H9 (cell line): ENCODE measurements at regions not wholly inside any gene's neighbourhood (a gene's known extent, or its start where the extent isn't known, plus 50 kb on each side); places are given as distances from the start of the nearest gene placed in this dataset.

Experiments used
- DNase-seq: peaks from one replicate; pipeline ENCODE4 v3.0.0-alpha.2; 2017
- H2AFZ ChIP-seq: one replicate; pipeline ENCODE4 v1.6.1; 2013; ENCODE audit warnings: mild to moderate bottlenecking, low read length, control low read depth, moderate library complexity
- H2AK5ac ChIP-seq: 2 replicates; pipeline ENCODE4 v1.6.1; 2013; ENCODE audit warnings: low read length, control low read depth, mixed read lengths; ENCODE audit not compliant: insufficient read length
- H2BK120ac ChIP-seq: one replicate; pipeline ENCODE4 v1.6.1; 2013; ENCODE audit warnings: low read depth, mild to moderate bottlenecking, low read length, control low read depth, inconsistent platforms; ENCODE audit not compliant: poor library complexity, severe bottlenecking
- H2BK12ac ChIP-seq: 2 replicates; pipeline ENCODE4 v1.6.1; 2013; ENCODE audit warnings: low read length, control low read depth, mixed read lengths, low read depth; ENCODE audit not compliant: insufficient read length
- H2BK15ac ChIP-seq: 2 replicates; pipeline ENCODE4 v1.6.1; 2013; ENCODE audit warnings: low read depth, low read length, control low read depth
- H2BK20ac ChIP-seq: one replicate; pipeline ENCODE4 v1.6.1; 2013; ENCODE audit warnings: low read depth, mild to moderate bottlenecking, low read length, control low read depth, inconsistent platforms; ENCODE audit not compliant: poor library complexity, severe bottlenecking
- H2BK5ac ChIP-seq: 2 replicates; pipeline ENCODE4 v1.6.1; 2013; ENCODE audit warnings: low read length, control low read depth, mixed read lengths; ENCODE audit not compliant: insufficient read length
- H3K14ac ChIP-seq: 2 replicates; pipeline ENCODE4 v1.6.1; 2013; ENCODE audit warnings: low read length, control low read depth; ENCODE audit not compliant: insufficient read depth
- H3K18ac ChIP-seq: 2 replicates; pipeline ENCODE4 v1.6.1; 2013; ENCODE audit warnings: low read depth, mild to moderate bottlenecking, mixed read lengths, low read length, control low read depth; ENCODE audit not compliant: insufficient read length
- H3K23ac ChIP-seq: 2 replicates; pipeline ENCODE4 v1.6.1; 2013; ENCODE audit warnings: low read length, control low read depth, mixed read lengths, low read depth; ENCODE audit not compliant: insufficient read length
- H3K23me2 ChIP-seq: 2 replicates; pipeline ENCODE4 v1.6.1; 2013; ENCODE audit warnings: low read depth, mild to moderate bottlenecking, mixed read lengths, low read length, control low read depth; ENCODE audit not compliant: insufficient read length, poor library complexity, severe bottlenecking
- H3K27ac ChIP-seq: 2 replicates; pipeline ENCODE4 v1.5.1; 2013; ENCODE audit warnings: low read length, control low read depth, mixed read lengths, low read depth; ENCODE audit not compliant: insufficient read length
- H3K27me3 ChIP-seq: 2 replicates; pipeline ENCODE4 v1.6.1; 2013; ENCODE audit warnings: low read length, control low read depth, inconsistent platforms; ENCODE audit not compliant: insufficient read depth
- H3K4ac ChIP-seq: 2 replicates; pipeline ENCODE4 v1.6.1; 2013; ENCODE audit warnings: low read depth, mild to moderate bottlenecking, control low read depth, inconsistent platforms, low read length, moderate library complexity
- H3K4me1 ChIP-seq: 2 replicates; pipeline ENCODE4 v1.6.1; 2013; ENCODE audit warnings: low read length, control low read depth, inconsistent platforms; ENCODE audit not compliant: insufficient read depth
- H3K4me2 ChIP-seq: 2 replicates; pipeline ENCODE4 v1.6.1; 2013; ENCODE audit warnings: low read length, control low read depth, mixed read lengths; ENCODE audit not compliant: insufficient read length, insufficient read depth
- H3K56ac ChIP-seq: 2 replicates; pipeline ENCODE4 v1.6.1; 2013; ENCODE audit warnings: low read depth, mild to moderate bottlenecking, mixed read lengths, low read length, control low read depth; ENCODE audit not compliant: insufficient read length
- H3K79me1 ChIP-seq: 2 replicates; pipeline ENCODE4 v1.6.1; 2013; ENCODE audit warnings: low read depth, mild to moderate bottlenecking, moderate library complexity, low read length, control low read depth, inconsistent platforms; ENCODE audit not compliant: insufficient read depth, poor library complexity, severe bottlenecking
- H3K79me2 ChIP-seq: 2 replicates; pipeline ENCODE4 v1.6.1; 2013; ENCODE audit warnings: low read length, control low read depth, inconsistent platforms; ENCODE audit not compliant: insufficient read depth
- H3K9ac ChIP-seq: 2 replicates; pipeline ENCODE4 v1.6.1; 2013; ENCODE audit warnings: low read length, control low read depth, mixed read lengths; ENCODE audit not compliant: insufficient read length; ENCODE audit errors: extremely low read depth
- H3K9me3 ChIP-seq: one replicate; pipeline ENCODE4 v1.6.1; 2013; ENCODE audit warnings: low read depth, low read length, inconsistent platforms; ENCODE audit not compliant: control insufficient read depth
- H3T11ph ChIP-seq: one replicate; pipeline ENCODE4 v1.6.1; 2013; ENCODE audit warnings: mild to moderate bottlenecking, low read length, control low read depth, inconsistent platforms
- H4K20me1 ChIP-seq: one replicate; pipeline ENCODE4 v1.6.1; 2013; ENCODE audit not compliant: control insufficient read depth, insufficient read length, insufficient read depth
- H4K5ac ChIP-seq: 2 replicates; pipeline ENCODE4 v1.6.1; 2013; ENCODE audit warnings: low read depth, mild to moderate bottlenecking, mixed read lengths, low read length, control low read depth; ENCODE audit not compliant: insufficient read length
- H4K8ac ChIP-seq: replicated peaks from 2 replicates; pipeline ENCODE4 v1.6.1; 2013; ENCODE audit warnings: low read length, control low read depth, mixed read lengths, low read depth; ENCODE audit not compliant: insufficient read length
- H4K91ac ChIP-seq: 2 replicates; pipeline ENCODE4 v1.6.1; 2013; ENCODE audit warnings: low read depth, mild to moderate bottlenecking, moderate library complexity, mixed read lengths, low read length, control low read depth; ENCODE audit not compliant: insufficient read length
- H3K27ac Mint-ChIP-seq, 3 experiments: 2 replicates in 2 of 3; 3 replicates in 1 of 3; pipeline ENCODE4 v1.8.0; 2020 to 2021; ENCODE audit warnings: mixed read lengths in 3 of 3, mild to moderate bottlenecking in 1 of 3, moderate library complexity in 1 of 3
- H3K27me3 Mint-ChIP-seq: 2 replicates; pipeline ENCODE4 v1.8.0; 2021; ENCODE audit warnings: low read depth, mild to moderate bottlenecking, moderate library complexity, mixed read lengths
- H3K36me3 Mint-ChIP-seq, 3 experiments: 2 replicates in 2 of 3; 3 replicates in 1 of 3; pipeline ENCODE4 v1.8.0; 2020 to 2021; ENCODE audit warnings: low read depth in 3 of 3, mixed read lengths in 3 of 3; ENCODE audit not compliant: insufficient read depth in 1 of 3
- H3K4me1 Mint-ChIP-seq, 2 experiments: 2 replicates each; pipeline ENCODE4 v1.8.0; 2020; ENCODE audit warnings: mixed read lengths in 2 of 2
- H3K4me3 Mint-ChIP-seq, 2 experiments: 2 replicates in 1 of 2; 3 replicates in 1 of 2; pipeline ENCODE4 v1.8.0; 2020 to 2021; ENCODE audit warnings: mild to moderate bottlenecking in 2 of 2, mixed read lengths in 2 of 2, moderate library complexity in 1 of 2
- H3K9me3 Mint-ChIP-seq, 2 experiments: 2 replicates in 1 of 2; 3 replicates in 1 of 2; pipeline ENCODE4 v1.8.0; 2020; ENCODE audit warnings: mild to moderate bottlenecking in 2 of 2, mixed read lengths in 2 of 2, moderate library complexity in 1 of 2
- TF ChIP-seq, protein P1 (sequence below): fragments of 200-600 bp; sonication (generic); conservative IDR thresholded peaks from 3 replicates; pipeline ENCODE4 v1.8.0; 2021; ENCODE audit warnings: antibody characterized with exemption, mild to moderate bottlenecking

DNA sequence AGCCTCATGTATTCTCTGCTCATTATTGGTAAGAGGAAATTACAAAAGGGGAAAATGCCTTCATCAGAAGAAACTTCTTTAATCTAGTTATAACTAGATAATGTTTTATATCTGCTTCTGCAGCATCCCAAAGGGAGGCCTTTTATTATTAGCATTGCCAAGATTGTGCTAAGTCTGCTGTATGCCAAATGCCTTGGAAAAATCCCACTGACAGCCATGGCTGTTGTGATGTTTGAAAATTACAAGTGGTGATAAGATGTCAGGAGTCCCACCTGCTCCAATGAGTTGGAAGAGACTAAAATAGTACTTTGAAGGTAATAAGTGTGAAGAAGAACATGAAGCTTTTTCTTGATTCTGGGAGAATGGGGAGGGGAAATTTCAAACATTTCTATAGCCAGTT is 345.0 kb downstream of the GABRB2 start:
- Histone ChIP-seq H2BK5ac (no peak overlapping the region), H3K4me1 (no peaks in the 10 kb centered on the region), H4K5ac (no peak overlapping the region), H3K79me1 (no peaks in the 10 kb centered on the region), H2BK12ac (no peak overlapping the region), H3K23me2 (no peaks in the 10 kb centered on the region), H4K8ac (no peak overlapping the region), H3K27ac (no peak overlapping the region), H3K79me2 (no peaks in the 10 kb centered on the region), H4K91ac (no peak overlapping the region), H3K14ac (no peak overlapping the region), H2BK120ac (no peak overlapping the region), H2AFZ (no peak overlapping the region), H2BK20ac (no peak overlapping the region), H3K18ac (no peak overlapping the region), H2BK15ac (no peak overlapping the region), H3K4ac (no peak overlapping the region), H3K27me3 (no peaks in the 10 kb centered on the region), H3K9ac (no peak overlapping the region), H4K20me1 (no peaks in the 10 kb centered on the region), H3K56ac (no peak overlapping the region), H3K4me2 (no peak overlapping the region), H2AK5ac (no peak overlapping the region), H3K23ac (no peak overlapping the region), H3T11ph (no peak overlapping the region), H3K9me3 (no peaks in the 10 kb centered on the region)
- peaks cover 0 to 2% (median 0%) of the 10 kb centered on the region in 3 experiments; a peak in 1 of 7 replicates for H3K36me3 Mint-ChIP-seq
- no peaks in the 10 kb centered on the region for H3K4me1 Mint-ChIP-seq
- H3K27me3 Mint-ChIP-seq: no peaks in the 10 kb centered on the region
- DNase-seq: no peak
- H3K27ac Mint-ChIP-seq: no peak overlapping the region
- peaks cover 0 to 8% of the 10 kb centered on the region in 2 experiments; a peak in 4 of 5 replicates for H3K9me3 Mint-ChIP-seq
- TF ChIP-seq, protein P1, sequence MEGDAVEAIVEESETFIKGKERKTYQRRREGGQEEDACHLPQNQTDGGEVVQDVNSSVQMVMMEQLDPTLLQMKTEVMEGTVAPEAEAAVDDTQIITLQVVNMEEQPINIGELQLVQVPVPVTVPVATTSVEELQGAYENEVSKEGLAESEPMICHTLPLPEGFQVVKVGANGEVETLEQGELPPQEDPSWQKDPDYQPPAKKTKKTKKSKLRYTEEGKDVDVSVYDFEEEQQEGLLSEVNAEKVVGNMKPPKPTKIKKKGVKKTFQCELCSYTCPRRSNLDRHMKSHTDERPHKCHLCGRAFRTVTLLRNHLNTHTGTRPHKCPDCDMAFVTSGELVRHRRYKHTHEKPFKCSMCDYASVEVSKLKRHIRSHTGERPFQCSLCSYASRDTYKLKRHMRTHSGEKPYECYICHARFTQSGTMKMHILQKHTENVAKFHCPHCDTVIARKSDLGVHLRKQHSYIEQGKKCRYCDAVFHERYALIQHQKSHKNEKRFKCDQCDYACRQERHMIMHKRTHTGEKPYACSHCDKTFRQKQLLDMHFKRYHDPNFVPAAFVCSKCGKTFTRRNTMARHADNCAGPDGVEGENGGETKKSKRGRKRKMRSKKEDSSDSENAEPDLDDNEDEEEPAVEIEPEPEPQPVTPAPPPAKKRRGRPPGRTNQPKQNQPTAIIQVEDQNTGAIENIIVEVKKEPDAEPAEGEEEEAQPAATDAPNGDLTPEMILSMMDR: no peak
- no peak overlapping the region for H3K4me3 Mint-ChIP-seq
